Effector memory CD8-positive, alpha-beta T cell (primary cell): ENCODE measurements at regions not wholly inside any gene's neighbourhood (a gene's known extent, or its start where the extent isn't known, plus 50 kb on each side); places are given as distances from the start of the nearest gene placed in this dataset.
"Not testable (repeated sequence)": the region's sequence is repeated elsewhere in the genome, so short reads cannot be mapped to it uniquely, and the experiment has no call there.

Experiments
- ATAC-seq: fragments of 150-1000 bp; cut with Tn5 transposase; replicated peaks from 2 replicates; pipeline ENCODE4 v1.10.0; 2021; ENCODE audit warnings: mild to moderate bottlenecking, moderate library complexity
- DNase-seq, 3 experiments: peaks; one replicate each; pipeline ENCODE4 v3.0.0; 2021
- H3K27ac Mint-ChIP-seq, 2 donors: one replicate each; pipeline ENCODE4 v1.8.0; 2022; ENCODE audit warnings: mild to moderate bottlenecking in 2 of 2, mixed read lengths in 2 of 2, moderate library complexity in 2 of 2
- H3K27me3 Mint-ChIP-seq, 2 donors: one replicate each; pipeline ENCODE4 v1.8.0; 2022; ENCODE audit warnings: mixed read lengths in 2 of 2
- H3K36me3 Mint-ChIP-seq: one replicate; pipeline ENCODE4 v1.8.0; 2022; ENCODE audit warnings: mild to moderate bottlenecking, moderate library complexity, mixed read lengths; ENCODE audit not compliant: insufficient read depth
- H3K4me1 Mint-ChIP-seq, 2 donors: one replicate each; pipeline ENCODE4 v1.8.0; 2022; ENCODE audit warnings: low read depth in 2 of 2, mixed read lengths in 2 of 2
- H3K4me3 Mint-ChIP-seq, 2 donors: one replicate each; pipeline ENCODE4 v1.8.0; 2022; ENCODE audit warnings: mild to moderate bottlenecking in 2 of 2, mixed read lengths in 2 of 2, moderate library complexity in 2 of 2
- H3K9me3 Mint-ChIP-seq, 2 donors: one replicate each; pipeline ENCODE4 v1.8.0; 2022; ENCODE audit warnings: mixed read lengths in 2 of 2

DNA sequence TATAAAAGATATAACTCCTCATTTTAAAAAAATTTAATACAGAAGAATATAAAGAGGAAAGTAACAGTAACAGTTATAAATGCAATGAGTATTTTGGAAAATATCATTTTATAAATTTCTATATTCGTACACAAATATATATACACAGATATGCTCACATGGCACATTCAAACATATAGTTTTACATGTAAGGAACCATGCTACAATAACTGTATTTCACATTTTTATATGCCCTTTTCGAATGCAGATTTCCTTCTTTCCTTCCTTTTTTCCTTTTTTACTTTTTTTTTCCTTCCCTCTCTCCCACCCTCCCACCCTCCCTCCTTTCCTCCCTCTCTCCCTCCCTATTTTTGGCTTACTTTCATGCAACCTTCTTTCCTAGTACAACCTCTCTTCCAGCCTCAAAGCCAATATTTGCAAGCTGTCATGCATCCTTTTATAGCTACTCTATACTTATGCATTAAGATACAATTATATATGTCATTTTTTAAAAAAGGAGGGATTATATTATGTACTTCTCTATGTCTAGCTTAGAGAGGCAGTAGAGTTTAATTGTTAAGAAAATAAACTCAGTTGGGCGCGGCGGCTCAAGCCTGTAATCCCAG is 830.5 kb downstream of the IGSF11 start:
- Mint-ChIP-seq H3K27me3 (no peaks in the 10 kb centered on the region), H3K36me3 (no peaks in the 10 kb centered on the region), H3K4me3 (no peak overlapping the region), H3K9me3 (peaks cover 3 to 25% of the 10 kb centered on the region in 2 donors), H3K4me1 (no peaks in the 10 kb centered on the region), H3K27ac (no peak overlapping the region)
- ATAC-seq (no peak), DNase-seq (no peak)

DNA sequence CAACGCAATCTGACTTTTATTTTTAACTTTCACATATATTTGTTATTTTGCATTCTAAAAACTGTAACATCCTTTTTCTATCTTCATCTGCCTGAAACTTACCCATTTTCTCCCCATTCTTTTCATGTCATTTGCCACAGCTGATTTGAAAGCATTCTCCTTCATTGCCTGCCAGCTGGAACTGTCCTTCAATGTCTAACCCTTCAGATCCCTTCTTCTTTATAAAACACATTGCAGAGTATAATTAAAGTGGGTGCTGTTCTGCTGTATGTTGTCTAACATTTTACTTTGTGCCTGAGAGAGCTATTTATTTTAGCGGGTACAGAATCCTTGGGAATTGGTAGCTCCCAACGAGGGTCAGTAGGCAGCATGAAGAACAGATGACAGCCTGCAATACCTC is 827.4 kb downstream of the IGSF11 start:
- peaks cover 1 to 8% of the 10 kb centered on the region in 2 donors for H3K9me3 Mint-ChIP-seq
- DNase-seq (no peak), ATAC-seq (no peak)
- no peaks in the 10 kb centered on the region for H3K27me3 Mint-ChIP-seq
- no peak overlapping the region for H3K27ac Mint-ChIP-seq
- no peaks in the 10 kb centered on the region for H3K4me1 Mint-ChIP-seq
- no peak overlapping the region for H3K4me3 Mint-ChIP-seq
- no peaks in the 10 kb centered on the region for H3K36me3 Mint-ChIP-seq

DNA sequence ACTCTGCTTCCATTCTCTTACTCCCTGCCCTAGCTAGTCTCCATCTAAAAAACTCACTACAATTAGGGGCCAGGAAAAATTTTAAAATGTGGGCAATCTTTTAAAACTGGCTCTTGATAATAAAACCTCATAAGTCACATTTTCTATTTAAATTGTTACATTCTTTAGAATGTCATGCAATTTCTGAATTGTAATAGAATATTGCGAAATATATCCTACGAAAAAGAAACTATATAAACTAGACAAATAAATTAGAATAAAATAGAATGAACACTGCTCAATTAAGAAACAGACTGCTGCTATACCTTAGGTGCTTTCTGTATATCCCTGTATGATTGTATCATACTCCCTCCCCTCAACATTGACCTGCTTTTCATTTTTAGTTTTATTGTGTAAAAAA is 826.0 kb downstream of the IGSF11 start:
- Mint-ChIP-seq H3K4me1 (no peaks in the 10 kb centered on the region), H3K27ac (no peak overlapping the region)

DNA sequence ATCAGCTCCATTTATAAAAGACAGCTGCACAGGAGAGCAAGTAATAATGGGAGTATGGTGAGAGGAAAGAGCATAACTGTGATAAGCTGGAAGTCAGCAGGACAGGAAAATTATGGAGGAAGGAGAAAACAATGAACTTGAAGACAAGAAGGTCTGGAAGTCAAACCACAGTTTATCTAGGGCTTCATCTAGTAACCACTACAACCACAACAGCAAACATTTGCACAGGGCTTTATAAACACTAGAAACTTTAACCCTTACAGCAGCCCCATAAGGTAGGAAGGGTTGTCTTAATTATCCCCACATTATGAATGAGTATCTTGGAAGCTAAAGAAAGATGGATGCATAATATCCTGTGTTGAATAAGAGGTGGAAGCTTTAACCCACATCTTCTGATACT is 820.8 kb downstream of the IGSF11 start:
- H3K27ac Mint-ChIP-seq, result no peak overlapping the region
- H3K4me1 Mint-ChIP-seq, result no peaks in the 10 kb centered on the region
- H3K27me3 Mint-ChIP-seq, result no peaks in the 10 kb centered on the region
- no peak for ATAC-seq
- peaks cover 6 to 14% of the 10 kb centered on the region in 2 donors for H3K9me3 Mint-ChIP-seq
- no peak overlapping the region for H3K4me3 Mint-ChIP-seq
- H3K36me3 Mint-ChIP-seq, result no peaks in the 10 kb centered on the region
- DNase-seq, result no peak

More for the DNA sequence above, 826.0 kb downstream of the IGSF11 start:
- ATAC-seq (no peak), DNase-seq (no peak)
- Mint-ChIP-seq H3K9me3 (peaks cover 0 to 6% of the 10 kb centered on the region in 2 donors), H3K36me3 (no peaks in the 10 kb centered on the region), H3K4me3 (no peak overlapping the region), H3K27me3 (no peaks in the 10 kb centered on the region)

DNA sequence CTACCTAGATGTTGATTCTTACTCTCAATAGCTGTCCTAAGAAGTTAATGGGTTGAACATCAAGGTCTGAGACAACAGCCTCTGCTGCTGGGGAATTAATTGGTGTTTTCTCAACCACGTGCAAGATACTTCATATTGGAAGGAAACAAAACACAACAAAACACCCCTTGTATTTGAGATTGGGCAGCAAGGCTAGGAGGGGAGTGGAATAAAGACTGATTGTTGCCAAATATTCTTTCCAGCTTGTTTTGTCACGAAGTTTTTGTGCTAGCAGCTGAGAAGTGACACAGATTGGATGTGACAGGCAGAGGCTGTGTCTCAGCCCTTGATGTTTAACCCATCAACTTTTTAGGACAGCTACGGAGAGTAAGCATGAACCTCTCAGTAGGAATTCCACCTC is 808.4 kb downstream of the IGSF11 start:
- ATAC-seq (no peak), DNase-seq (no peak)
- Mint-ChIP-seq H3K27me3 (no peaks in the 10 kb centered on the region), H3K9me3 (peaks cover 9 to 18% of the 10 kb centered on the region in 2 donors), H3K4me1 (no peaks in the 10 kb centered on the region), H3K27ac (no peak overlapping the region), H3K4me3 (no peak overlapping the region), H3K36me3 (no peaks in the 10 kb centered on the region)

DNA sequence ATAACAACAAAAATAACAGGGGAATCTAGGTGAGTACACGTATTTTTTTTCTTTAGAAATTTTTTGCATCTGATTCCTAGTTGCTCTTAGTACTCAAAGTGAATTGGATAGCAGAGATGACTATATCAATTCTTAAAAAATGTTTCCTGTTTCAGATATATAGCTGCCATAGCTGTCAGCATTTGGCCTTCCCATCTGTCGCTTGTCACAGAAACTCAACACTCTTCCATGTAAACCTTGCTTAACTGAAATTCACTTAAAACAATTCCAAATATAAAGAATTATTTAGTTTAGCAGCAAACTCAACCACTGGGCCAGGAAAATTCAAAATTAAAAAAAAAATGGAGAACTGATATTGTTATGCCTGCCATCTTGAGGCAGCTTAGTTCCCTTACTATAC is 807.5 kb downstream of the IGSF11 start:
- H3K4me3 Mint-ChIP-seq, result no peak overlapping the region
- peaks cover 9 to 14% of the 10 kb centered on the region in 2 donors for H3K9me3 Mint-ChIP-seq
- no peaks in the 10 kb centered on the region for H3K27me3 Mint-ChIP-seq
- ATAC-seq, result no peak
- no peaks in the 10 kb centered on the region for H3K36me3 Mint-ChIP-seq
- no peak for DNase-seq
- no peaks in the 10 kb centered on the region for H3K4me1 Mint-ChIP-seq
- H3K27ac Mint-ChIP-seq, result no peak overlapping the region

DNA sequence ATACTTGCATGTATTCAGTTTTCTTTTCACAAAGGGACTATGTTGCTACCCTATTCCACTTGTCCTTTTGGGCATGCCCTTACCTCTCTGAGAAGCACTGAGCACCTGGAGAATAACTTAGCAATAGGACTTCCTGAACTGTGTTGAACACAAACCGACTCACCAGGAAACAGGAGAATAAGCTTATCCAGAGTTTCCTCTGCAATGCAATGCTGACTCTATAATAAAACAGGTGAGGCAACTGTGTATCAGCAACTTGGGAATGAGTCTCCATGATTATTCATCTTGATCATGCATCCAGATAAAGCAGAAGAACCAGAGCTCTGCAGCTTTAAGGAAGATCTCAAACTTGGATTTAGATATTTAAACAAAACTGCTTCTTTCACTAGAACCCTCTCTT is 806.5 kb downstream of the IGSF11 start:
- no peaks in the 10 kb centered on the region for H3K4me1 Mint-ChIP-seq

DNA sequence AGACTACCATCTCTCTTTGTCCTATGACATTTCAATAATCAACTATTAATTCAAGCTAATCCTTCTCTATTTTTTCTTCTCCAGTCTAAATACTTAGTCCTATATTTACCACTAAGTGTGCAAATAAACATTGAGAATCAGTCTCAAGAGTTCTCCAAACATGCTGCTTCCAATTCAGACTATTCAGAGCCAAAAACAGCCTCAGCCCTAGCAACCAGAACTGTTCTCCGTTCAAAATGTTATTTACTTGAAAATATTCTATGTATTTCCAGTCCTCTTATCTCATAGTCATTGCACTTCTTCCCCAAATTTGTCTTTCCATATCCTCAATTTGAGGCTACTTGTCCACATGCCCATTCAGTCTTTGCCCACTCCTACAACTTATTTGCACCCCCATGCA is 805.5 kb downstream of the IGSF11 start:
- DNase-seq (no peak), ATAC-seq (no peak)
- Mint-ChIP-seq H3K27me3 (no peaks in the 10 kb centered on the region), H3K27ac (no peak overlapping the region), H3K4me1 (no peaks in the 10 kb centered on the region), H3K4me3 (no peak overlapping the region), H3K9me3 (peaks cover 13 to 15% of the 10 kb centered on the region in 2 donors), H3K36me3 (no peaks in the 10 kb centered on the region)

More for the DNA sequence above, 806.5 kb downstream of the IGSF11 start:
- ATAC-seq, result no peak
- no peak overlapping the region for H3K4me3 Mint-ChIP-seq
- no peaks in the 10 kb centered on the region for H3K27me3 Mint-ChIP-seq
- no peak overlapping the region for H3K27ac Mint-ChIP-seq
- DNase-seq, result no peak
- H3K9me3 Mint-ChIP-seq, result peaks cover 14 to 15% of the 10 kb centered on the region in 2 donors
- H3K36me3 Mint-ChIP-seq, result no peaks in the 10 kb centered on the region

DNA sequence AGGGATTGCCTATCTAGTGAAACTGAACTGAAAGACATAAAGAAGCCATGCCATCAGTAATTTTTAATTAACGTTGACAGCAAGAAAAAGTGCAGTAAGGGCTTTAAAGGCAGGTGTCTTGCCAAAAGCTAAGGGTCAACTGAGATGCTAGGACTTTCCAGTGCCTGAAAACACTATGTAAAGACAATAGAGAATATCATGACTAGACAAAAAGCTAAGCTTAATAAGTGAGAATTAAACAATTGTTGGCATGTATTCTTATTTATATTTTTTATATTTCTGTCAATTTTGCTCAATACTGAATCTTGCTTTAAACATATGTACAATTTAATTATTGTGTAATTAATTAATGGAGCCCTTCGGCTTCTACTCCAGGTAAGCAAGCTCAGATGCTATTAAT is 803.1 kb downstream of the IGSF11 start:
- Mint-ChIP-seq H3K9me3 (peaks cover 9 to 11% of the 10 kb centered on the region in 2 donors), H3K4me3 (no peak overlapping the region), H3K27me3 (no peaks in the 10 kb centered on the region), H3K4me1 (no peaks in the 10 kb centered on the region), H3K36me3 (no peaks in the 10 kb centered on the region), H3K27ac (no peak overlapping the region)
- ATAC-seq (no peak), DNase-seq (no peak)

DNA sequence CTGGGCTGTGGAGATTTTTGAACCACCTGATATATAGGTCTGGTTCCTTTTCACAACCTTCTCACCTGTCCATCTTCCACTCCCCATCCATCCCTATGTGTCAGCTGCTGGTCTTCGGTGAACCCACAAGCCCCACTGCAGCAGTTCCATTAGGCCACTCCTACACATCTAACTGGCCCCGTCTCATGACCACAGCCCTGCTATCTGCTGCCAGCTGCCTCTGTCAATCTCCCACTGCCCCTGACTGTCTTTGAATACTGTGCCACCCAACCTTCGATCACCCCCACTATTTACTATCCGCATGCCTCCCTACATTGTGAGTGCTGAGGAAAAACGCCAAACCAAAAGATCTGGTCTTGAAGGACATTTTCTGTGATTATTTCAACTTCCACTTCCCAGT is 795.4 kb downstream of the IGSF11 start:
- Mint-ChIP-seq H3K9me3 (peaks cover 2 to 6% of the 10 kb centered on the region in 2 donors), H3K4me1 (no peaks in the 10 kb centered on the region), H3K36me3 (no peaks in the 10 kb centered on the region), H3K27ac (no peak overlapping the region), H3K27me3 (no peaks in the 10 kb centered on the region), H3K4me3 (no peak overlapping the region)
- DNase-seq (no peak), ATAC-seq (no peak)

DNA sequence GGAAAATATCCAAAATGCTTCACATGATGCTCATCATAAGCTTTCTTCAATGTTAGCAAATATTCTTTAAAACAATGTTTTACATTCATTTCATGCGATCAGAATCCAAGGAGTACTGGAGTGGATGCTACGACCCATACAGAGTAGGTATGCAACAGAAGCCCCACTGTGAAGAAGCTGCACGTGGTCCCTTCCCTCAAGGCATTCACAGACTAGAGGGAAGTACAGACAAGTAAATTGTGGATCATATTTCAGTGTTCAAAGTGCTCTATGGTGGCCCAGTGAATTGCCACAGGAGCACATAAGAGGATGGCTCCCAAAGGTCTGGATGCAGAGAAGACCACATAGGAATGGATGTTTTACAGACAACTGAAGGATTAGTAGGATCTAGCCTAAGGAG is 789.9 kb downstream of the IGSF11 start:
- peaks cover 8 to 23% of the 10 kb centered on the region in 2 donors for H3K9me3 Mint-ChIP-seq
- H3K4me1 Mint-ChIP-seq, result no peaks in the 10 kb centered on the region
- DNase-seq (no peak), ATAC-seq (no peak)
- no peaks in the 10 kb centered on the region for H3K36me3 Mint-ChIP-seq
- no peak overlapping the region for H3K4me3 Mint-ChIP-seq
- no peaks in the 10 kb centered on the region for H3K27me3 Mint-ChIP-seq
- no peak overlapping the region for H3K27ac Mint-ChIP-seq

DNA sequence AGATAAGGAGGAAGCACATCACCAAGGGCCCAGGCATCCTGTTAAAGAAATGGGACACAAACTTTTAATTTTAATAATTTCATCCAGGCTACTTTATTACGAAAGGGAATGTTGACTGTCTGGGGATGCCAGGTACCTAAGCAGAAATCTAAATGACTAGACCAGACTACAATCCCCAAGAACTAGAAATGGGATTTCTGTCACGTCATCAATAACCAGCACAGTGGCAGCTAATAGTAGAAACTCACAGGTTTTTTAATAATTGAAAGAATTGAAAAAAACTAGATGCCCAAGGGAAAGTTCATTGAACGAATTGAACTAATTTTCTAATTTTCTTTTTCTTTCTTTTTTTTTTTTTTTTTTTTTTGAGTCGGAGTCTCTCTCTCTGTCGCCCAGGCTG is 789.3 kb downstream of the IGSF11 start:
- H3K36me3 Mint-ChIP-seq, result no peaks in the 10 kb centered on the region
- no peak overlapping the region for H3K4me3 Mint-ChIP-seq
- ATAC-seq (no peak), DNase-seq (no peak)
- no peak overlapping the region for H3K27ac Mint-ChIP-seq
- peaks cover 8 to 23% of the 10 kb centered on the region in 2 donors for H3K9me3 Mint-ChIP-seq
- H3K27me3 Mint-ChIP-seq, result no peaks in the 10 kb centered on the region
- no peaks in the 10 kb centered on the region for H3K4me1 Mint-ChIP-seq

DNA sequence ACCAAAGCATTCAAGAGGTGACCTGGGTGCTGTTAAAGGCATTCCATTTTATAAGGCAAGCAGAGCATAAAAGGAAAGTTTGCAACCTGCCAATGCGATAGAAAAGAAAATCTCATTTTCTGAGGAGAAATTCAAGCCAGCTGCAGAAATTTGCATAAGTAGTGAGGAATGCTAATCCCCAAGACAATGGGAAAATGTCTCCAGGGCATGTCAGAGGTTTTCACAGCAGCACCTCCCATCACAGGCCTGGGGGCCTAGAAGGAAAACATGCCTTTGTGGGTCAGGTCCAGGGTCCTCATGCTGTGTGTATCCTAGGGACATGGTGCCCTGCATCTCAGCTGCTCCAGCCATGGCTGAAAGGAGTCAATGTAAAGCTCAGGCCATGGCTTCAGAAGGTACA is 775.8 kb downstream of the IGSF11 start:
- H3K4me3 Mint-ChIP-seq, DNase-seq, H3K27ac Mint-ChIP-seq, H3K36me3 Mint-ChIP-seq, ATAC-seq, H3K4me1 Mint-ChIP-seq, H3K27me3 Mint-ChIP-seq: not testable (repeated sequence)
- peaks cover 9 to 30% of the 10 kb centered on the region in 2 donors for H3K9me3 Mint-ChIP-seq

DNA sequence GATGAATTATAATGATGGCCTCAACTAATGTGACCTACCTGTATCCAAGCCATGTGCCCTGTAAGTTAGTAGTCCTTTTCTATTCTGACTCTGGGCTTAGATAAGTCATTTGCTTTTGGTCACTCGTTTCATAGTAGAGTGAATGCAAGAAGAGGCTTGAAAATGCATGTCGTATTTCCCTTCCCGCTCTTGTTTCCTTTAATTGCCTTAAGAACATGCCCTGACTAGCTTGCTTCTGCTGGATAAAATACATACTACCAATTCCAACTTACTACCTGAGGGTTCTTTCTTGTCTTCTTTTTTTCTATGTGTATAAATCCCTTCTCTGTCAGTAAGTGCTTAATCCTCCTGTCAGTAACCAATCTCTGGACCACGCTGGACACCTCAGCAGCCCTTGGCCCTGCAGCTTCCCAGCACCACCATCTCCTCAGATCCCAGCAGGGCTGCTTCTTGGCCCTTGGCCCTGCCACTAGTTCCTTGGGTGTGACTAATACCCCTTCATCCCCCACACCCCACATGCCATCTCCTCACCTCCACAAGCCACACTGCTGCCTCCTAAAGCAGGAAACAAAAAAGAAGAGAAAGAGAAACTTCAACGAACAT is 771.7 kb downstream of the IGSF11 start:
- H3K4me1 Mint-ChIP-seq, result no peaks in the 10 kb centered on the region
- H3K27me3 Mint-ChIP-seq, result no peaks in the 10 kb centered on the region
- no peak for DNase-seq
- no peak overlapping the region for H3K4me3 Mint-ChIP-seq
- ATAC-seq, result no peak
- H3K36me3 Mint-ChIP-seq, result no peaks in the 10 kb centered on the region
- H3K9me3 Mint-ChIP-seq, result peaks cover 9 to 31% of the 10 kb centered on the region in 2 donors
- H3K27ac Mint-ChIP-seq, result no peak overlapping the region
